Astrocyte (in vitro differentiated cells and primary cell): ENCODE measurements at regions not wholly inside any gene's neighbourhood (a gene's known extent, or its start where the extent isn't known, plus 50 kb on each side); places are given as distances from the start of the nearest gene placed in this dataset.

ENCODE experiments used
- CTCF ChIP-seq: IDR thresholded peaks from 2 replicates; pipeline ENCODE4 v1.5.1; 2011; ENCODE audit warnings: low read depth, mild to moderate bottlenecking, inconsistent platforms, low read length, moderate library complexity; ENCODE audit not compliant: insufficient read depth
- EZH2 ChIP-seq: IDR thresholded peaks from 2 replicates; pipeline ENCODE4 v1.6.1; 2012; ENCODE audit warnings: mild to moderate bottlenecking, low read length, inconsistent platforms; ENCODE audit not compliant: insufficient read depth

- TF ChIP-seq CTCF (no peak), EZH2 (no peak)
Measured at GRCh38 chr14:58778202-58778601, 140.4 kb downstream of the DACT1 start.
